Brain microvascular endothelial cell (primary cell): ENCODE measurements at regions not wholly inside any gene's neighbourhood (a gene's known extent, or its start where the extent isn't known, plus 50 kb on each side); places are given as distances from the start of the nearest gene placed in this dataset.

Source experiments
- DNase-seq: peaks from one replicate; pipeline ENCODE4 v3.0.0-alpha.2; 2020
- H3K27ac ChIP-seq: fragments of 250-450 bp; sonication (Bioruptor Pico); 2 replicates; pipeline ENCODE4 v1.5.1; 2020; ENCODE audit warnings: mild to moderate bottlenecking, moderate library complexity
- H3K27me3 ChIP-seq: fragments of 250-450 bp; sonication (Bioruptor Pico); replicated peaks from 2 replicates; pipeline ENCODE4 v1.5.1; 2020; ENCODE audit warnings: mild to moderate bottlenecking
- H3K36me3 ChIP-seq: fragments of 250-450 bp; sonication (Bioruptor Pico); replicated peaks from 2 replicates; pipeline ENCODE4 v1.5.1; 2020; ENCODE audit warnings: mild to moderate bottlenecking
- H3K4me3 ChIP-seq: 2 replicates; pipeline ENCODE4 v1.5.1; 2011; ENCODE audit warnings: low read depth, mild to moderate bottlenecking, control low read depth, low read length, moderate library complexity
- CTCF ChIP-seq: IDR thresholded peaks from 2 replicates; pipeline ENCODE4 v1.5.1; 2011; ENCODE audit warnings: low read depth, mild to moderate bottlenecking, moderate library complexity, low read length, control low read depth, inconsistent platforms; ENCODE audit errors: missing control alignments
- in situ Hi-C: cut with HindIII; loops from 2 replicates; pipeline ENCODE4 v1.10.0; 2017; ENCODE audit warnings: low sequenced_read_pairs, low pct_ligation_motif_present

GRCh38 chr1:244114892-244115291, 63.8 kb downstream of the ZBTB18 start:
- no peak for DNase-seq
- H3K27me3 ChIP-seq = no peaks in the 10 kb centered on the region
- no peak overlapping the region for H3K4me3 ChIP-seq
- H3K27ac ChIP-seq = no peak overlapping the region
- TF ChIP-seq CTCF = no peak
- no peaks in the 10 kb centered on the region for H3K36me3 ChIP-seq
- in situ Hi-C loops = no loop called here

DNA sequence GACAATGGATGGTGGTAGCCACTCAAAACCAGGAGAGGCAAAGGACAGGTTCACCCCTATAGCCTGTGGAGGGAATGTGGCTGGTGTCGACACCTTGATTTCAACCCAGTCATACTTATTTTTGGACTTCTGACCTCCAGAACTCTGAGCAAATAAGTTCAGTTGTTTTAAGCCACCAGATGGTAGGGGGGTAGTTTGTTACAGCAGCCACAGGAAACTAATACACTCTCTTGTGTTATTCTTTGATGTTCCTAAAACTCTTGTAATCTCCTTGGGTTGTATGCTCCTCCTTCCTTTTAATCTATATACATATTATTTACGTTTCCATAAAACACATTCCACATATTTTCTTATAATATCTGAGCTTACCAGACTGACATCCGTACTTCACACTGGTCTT, 65.9 kb downstream of the ZBTB18 start:
- Histone ChIP-seq H3K27me3 (no peaks in the 10 kb centered on the region), H3K27ac (no peak overlapping the region), H3K4me3 (no peak overlapping the region), H3K36me3 (no peaks in the 10 kb centered on the region)
- TF ChIP-seq CTCF = no peak
- in situ Hi-C loops = no loop called here
- DNase-seq = no peak

GRCh38 chr1:244118109-244118761, 67.2 kb downstream of the ZBTB18 start:
- H3K27me3 ChIP-seq = no peaks in the 10 kb centered on the region
- peak overlapping the region; percentile 1 for H3K4me3 ChIP-seq
- DNase-seq = no peak
- in situ Hi-C loops = no loop called here
- no peaks in the 10 kb centered on the region for H3K36me3 ChIP-seq
- H3K27ac ChIP-seq = no peak overlapping the region
- no peak for TF ChIP-seq CTCF

DNA sequence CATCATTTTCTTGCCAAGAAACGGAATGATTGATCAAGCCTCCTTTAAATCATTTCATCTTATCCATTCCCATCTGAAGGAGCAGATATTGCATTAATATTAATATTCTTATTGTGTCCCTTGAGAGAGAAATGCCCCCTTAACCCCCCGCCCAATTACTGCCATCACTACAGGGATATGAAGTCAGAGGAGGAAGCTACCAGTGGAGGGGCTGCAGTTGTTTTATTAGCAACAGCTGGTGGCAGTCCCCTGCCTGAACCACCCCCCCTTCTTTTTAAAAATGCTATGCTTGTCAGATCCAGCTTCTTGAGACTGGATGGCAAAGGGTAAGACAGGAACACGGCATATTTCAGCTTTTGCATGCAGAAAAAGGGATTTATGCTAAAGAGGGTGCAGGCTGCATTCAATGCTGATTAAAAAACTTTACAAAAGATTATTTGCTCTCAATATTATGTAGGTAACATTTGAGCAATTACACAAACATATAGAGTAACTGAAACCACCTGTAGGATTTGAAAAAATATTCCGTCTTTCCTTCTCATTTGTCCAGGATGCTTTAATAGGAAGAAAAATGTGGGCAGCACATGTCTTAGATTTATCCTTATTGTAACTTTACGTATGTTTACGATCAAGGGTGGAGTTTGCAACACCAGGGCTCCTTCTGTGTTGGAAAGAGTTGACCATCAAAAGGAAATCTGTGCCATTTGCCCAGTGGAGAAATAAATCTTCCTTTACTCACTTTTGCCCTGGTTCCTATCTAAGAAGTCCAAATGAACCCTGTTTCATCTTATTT, 77.7 kb downstream of the ZBTB18 start:
- DNase-seq = no peak
- TF ChIP-seq CTCF = no peak
- in situ Hi-C loops = no loop called here
- H3K27me3 ChIP-seq = no peaks in the 10 kb centered on the region
- H3K27ac ChIP-seq = no peak overlapping the region
- no peaks in the 10 kb centered on the region for H3K36me3 ChIP-seq
- no peak overlapping the region for H3K4me3 ChIP-seq

DNA sequence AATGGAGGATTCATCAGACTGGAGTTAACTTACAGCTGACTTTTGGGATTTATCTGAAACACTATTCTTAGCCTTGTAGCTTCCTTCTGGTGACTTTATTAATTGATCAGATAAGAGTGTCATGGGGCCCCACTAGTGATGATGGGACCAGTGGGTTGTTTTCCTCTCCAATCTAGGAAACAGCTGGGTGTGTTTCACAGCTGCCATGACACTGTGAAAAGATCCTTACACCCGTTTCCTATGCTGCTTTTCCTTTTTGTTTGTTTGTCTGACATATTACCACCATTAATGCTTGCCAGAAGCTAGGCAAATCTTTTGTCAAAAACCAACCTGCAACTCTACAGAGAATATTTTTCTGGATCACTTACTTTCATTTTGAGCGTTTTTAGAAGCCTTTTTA, 86.2 kb downstream of the ZBTB18 start:
- no peak for TF ChIP-seq CTCF
- in situ Hi-C loops = no loop called here
- DNase-seq = no peak
- H3K36me3 ChIP-seq = no peaks in the 10 kb centered on the region
- H3K27me3 ChIP-seq = no peaks in the 10 kb centered on the region
- no peak overlapping the region for H3K4me3 ChIP-seq
- no peak overlapping the region for H3K27ac ChIP-seq
